IMR-90 (cell line): ENCODE measurements at regions not wholly inside any gene's neighbourhood (a gene's known extent, or its start where the extent isn't known, plus 50 kb on each side); places are given as distances from the start of the nearest gene placed in this dataset.

Experiments used
- ATAC-seq: fragments of 200-7000 bp; cut with Tn5 transposase; 2 replicates; pipeline ENCODE4 v1.9.1; 2020; ENCODE audit warnings: low read depth, mild to moderate bottlenecking, moderate library complexity
- BruUV-seq: library from RNA; stranded (reverse); fragments of 400-500 nt; replicated peaks from 2 replicates; lab custom pipeline; 2021; lab: Mats Ljungman, UMichigan
- CTCF ChIA-PET: fragments of 300-600 bp; formaldehyde crosslinking; extraction: SDS; loops from one replicate; lab custom pipeline; 2021; ENCODE audit warnings: antibody characterized with exemption; lab: Yijun Ruan, JAX
- POLR2A ChIA-PET: fragments of 300-600 bp; sonication (Branson Sonifier 250); formaldehyde crosslinking; loops from one replicate; lab custom pipeline; 2022; ENCODE audit warnings: antibody characterized with exemption; ENCODE audit not compliant: unreplicated experiment; lab: Charles Lee
- DNase-seq: peaks from one replicate; pipeline ENCODE4 v3.0.0; 2013
- H2AFZ ChIP-seq: replicated peaks from 2 replicates; pipeline ENCODE3; 2013; ENCODE audit warnings: low read length, mild to moderate bottlenecking; ENCODE audit not compliant: poor library complexity
- H2AK5ac ChIP-seq: 2 replicates; pipeline ENCODE4 v1.6.1; 2013; ENCODE audit warnings: low read depth, low read length, inconsistent platforms
- H2AK9ac ChIP-seq: replicated peaks from 2 replicates; pipeline ENCODE3; 2013; ENCODE audit warnings: mild to moderate bottlenecking, low read depth, low read length, moderate library complexity; ENCODE audit not compliant: poor library complexity
- H2BK120ac ChIP-seq: 2 replicates; pipeline ENCODE4 v1.6.1; 2013; ENCODE audit warnings: low read depth, low read length, inconsistent platforms
- H2BK15ac ChIP-seq: 3 replicates; pipeline ENCODE4 v1.6.1; 2013; ENCODE audit warnings: low read depth, low read length, inconsistent platforms
- H2BK20ac ChIP-seq: 2 replicates; pipeline ENCODE4 v1.6.1; 2013; ENCODE audit warnings: low read depth, mild to moderate bottlenecking, inconsistent platforms, low read length, moderate library complexity
- H2BK5ac ChIP-seq: 2 replicates; pipeline ENCODE4 v1.6.1; 2013; ENCODE audit warnings: mild to moderate bottlenecking, low read depth, low read length, inconsistent platforms; ENCODE audit not compliant: poor library complexity, severe bottlenecking
- H3K14ac ChIP-seq: replicated peaks from 2 replicates; pipeline ENCODE4 v1.6.1; 2013; ENCODE audit warnings: low read depth, low read length, inconsistent platforms
- H3K18ac ChIP-seq: 2 replicates; pipeline ENCODE4 v1.6.1; 2013; ENCODE audit warnings: low read depth, low read length, control low read depth
- H3K23ac ChIP-seq: 2 replicates; pipeline ENCODE4 v1.6.1; 2013; ENCODE audit warnings: low read depth, low read length, inconsistent platforms
- H3K27ac ChIP-seq: 2 replicates; pipeline ENCODE4 v1.5.1; 2013; ENCODE audit warnings: mild to moderate bottlenecking, control low read depth, low read length; ENCODE audit not compliant: insufficient read depth
- H3K27me3 ChIP-seq: 2 replicates; pipeline ENCODE4 v1.6.1; 2013; ENCODE audit warnings: low read length; ENCODE audit not compliant: control insufficient read depth, insufficient read depth
- H3K36me3 ChIP-seq: 2 replicates; pipeline ENCODE4 v1.6.1; 2013; ENCODE audit warnings: low read length, mixed read lengths; ENCODE audit not compliant: control insufficient read depth, insufficient read depth
- H3K4ac ChIP-seq: 2 replicates; pipeline ENCODE4 v1.6.1; 2013; ENCODE audit warnings: low read depth, low read length, inconsistent platforms
- H3K4me1 ChIP-seq: 2 replicates; pipeline ENCODE4 v1.6.1; 2013; ENCODE audit warnings: low read length, mixed read lengths; ENCODE audit not compliant: control insufficient read depth, insufficient read depth
- H3K4me2 ChIP-seq: 2 replicates; pipeline ENCODE4 v1.6.1; 2013; ENCODE audit warnings: low read depth, mild to moderate bottlenecking, control low read depth, low read length, moderate library complexity
- H3K4me3 ChIP-seq: 2 replicates; pipeline ENCODE4 v1.5.1; 2013; ENCODE audit warnings: low read depth, mild to moderate bottlenecking, control low read depth, low read length, moderate library complexity; ENCODE audit not compliant: insufficient read depth
- H3K56ac ChIP-seq: 2 replicates; pipeline ENCODE4 v1.6.1; 2013; ENCODE audit warnings: low read length, inconsistent platforms; ENCODE audit not compliant: insufficient read depth; ENCODE audit errors: extremely low read depth
- H3K79me1 ChIP-seq, 2 experiments: 2 replicates each; pipeline ENCODE4 v1.6.1; 2013; ENCODE audit warnings: low read length in 2 of 2, inconsistent platforms in 1 of 2, low read depth in 1 of 2
- H3K9ac ChIP-seq: 2 replicates; pipeline ENCODE4 v1.6.1; 2013; ENCODE audit warnings: low read depth, low read length, control low read depth
- H3K9me1 ChIP-seq: 2 replicates; pipeline ENCODE4 v1.6.1; 2013; ENCODE audit warnings: low read length, inconsistent platforms; ENCODE audit not compliant: insufficient read depth
- H3K9me3 ChIP-seq: 2 replicates; pipeline ENCODE4 v1.6.1; 2013; ENCODE audit warnings: low read length; ENCODE audit not compliant: control insufficient read depth, insufficient read depth
- H4K20me1 ChIP-seq: 2 replicates; pipeline ENCODE4 v1.6.1; 2013; ENCODE audit warnings: low read length, inconsistent platforms; ENCODE audit not compliant: insufficient read depth
- H4K5ac ChIP-seq: 2 replicates; pipeline ENCODE4 v1.6.1; 2013; ENCODE audit warnings: mild to moderate bottlenecking, low read depth, low read length, control low read depth
- H4K8ac ChIP-seq, 2 experiments: 2 replicates each; pipeline ENCODE4 v1.6.1; 2013; ENCODE audit warnings: low read depth in 2 of 2, low read length in 2 of 2, control low read depth in 1 of 2, inconsistent platforms in 1 of 2
- H4K91ac ChIP-seq: 2 replicates; pipeline ENCODE4 v1.6.1; 2013; ENCODE audit warnings: low read depth, low read length, inconsistent platforms; ENCODE audit not compliant: insufficient read depth
- BHLHE40 ChIP-seq: fragments of 150-350 bp; IDR thresholded peaks from 2 replicates; pipeline ENCODE4 v1.6.1; 2016; ENCODE audit warnings: mild to moderate bottlenecking, low read depth, low read length
- CEBPB ChIP-seq: IDR thresholded peaks from 2 replicates; pipeline ENCODE4 v1.6.1; 2012; ENCODE audit warnings: low read depth, low read length, improper control_type of control experiment
- CHD1 ChIP-seq: IDR thresholded peaks from 2 replicates; pipeline ENCODE4 v1.6.1; 2012; ENCODE audit warnings: low read depth, low read length, improper control_type of control experiment
- CTCF ChIP-seq: conservative IDR thresholded peaks from 2 replicates; pipeline ENCODE4 v1.5.1; 2012; ENCODE audit warnings: mild to moderate bottlenecking, low read depth, low read length, improper control_type of control experiment
- ELK1 ChIP-seq: fragments of 150-350 bp; IDR thresholded peaks from 2 replicates; pipeline ENCODE4 v1.6.1; 2016; ENCODE audit warnings: low read depth, mild to moderate bottlenecking, low read length, moderate library complexity, borderline replicate concordance
- FOS ChIP-seq: fragments of 150-350 bp; IDR thresholded peaks from 2 replicates; pipeline ENCODE4 v1.6.1; 2016; ENCODE audit warnings: low read depth, low read length
- MAFK ChIP-seq: IDR thresholded peaks from 2 replicates; pipeline ENCODE4 v1.6.1; 2012; ENCODE audit warnings: low read depth, low read length, improper control_type of control experiment
- MAZ ChIP-seq: IDR thresholded peaks from 2 replicates; pipeline ENCODE4 v1.6.1; 2012; ENCODE audit warnings: low read depth, mild to moderate bottlenecking, low read length, improper control_type of control experiment, moderate library complexity, borderline replicate concordance
- MXI1 ChIP-seq: IDR thresholded peaks from 2 replicates; pipeline ENCODE4 v1.6.1; 2012; ENCODE audit warnings: low read depth, mild to moderate bottlenecking, low read length, moderate library complexity, borderline replicate concordance
- NFE2L2 ChIP-seq: fragments of 150-350 bp; IDR thresholded peaks from 2 replicates; pipeline ENCODE4 v1.6.1; 2016; ENCODE audit warnings: low read depth, mild to moderate bottlenecking, low read length
- POLR2A ChIP-seq: IDR thresholded peaks from 2 replicates; pipeline ENCODE4 v1.6.1; 2012; ENCODE audit warnings: mild to moderate bottlenecking, low read depth, low read length
- RAD21 ChIP-seq: IDR thresholded peaks from 2 replicates; pipeline ENCODE4 v1.6.1; 2012; ENCODE audit warnings: low read length, improper control_type of control experiment
- RCOR1 ChIP-seq: IDR thresholded peaks from 2 replicates; pipeline ENCODE4 v1.6.1; 2012; ENCODE audit warnings: mild to moderate bottlenecking, low read length, improper control_type of control experiment; ENCODE audit not compliant: insufficient replicate concordance
- RFX5 ChIP-seq: IDR thresholded peaks from 2 replicates; pipeline ENCODE4 v1.8.0; 2012; ENCODE audit warnings: low read depth, mild to moderate bottlenecking, low read length, moderate library complexity
- SMC3 ChIP-seq: fragments of 150-350 bp; IDR thresholded peaks from 2 replicates; pipeline ENCODE4 v1.6.1; 2016; ENCODE audit warnings: low read depth, mild to moderate bottlenecking, antibody characterized with exemption, low read length, moderate library complexity
- USF2 ChIP-seq: fragments of 150-350 bp; IDR thresholded peaks from 2 replicates; pipeline ENCODE4 v1.6.1; 2017; ENCODE audit warnings: mild to moderate bottlenecking, antibody characterized with exemption, low read length, low read depth
- WGBS, 2 experiments: methylation state at CpG; one replicate each; pipeline versions ENCODE4 v1.1.5 to v1.1.7; 2013; ENCODE audit warnings: missing lambda C conversion rate in 2 of 2; ENCODE audit not compliant: insufficient read length in 1 of 2; ENCODE audit errors: extremely low coverage in 2 of 2; 5-methylcytosine and 5-hydroxymethylcytosine counted together
- dilution Hi-C: fragments of 300-500 bp; cut with HindIII; formaldehyde crosslinking; loops from one replicate; pipeline ENCODE4 v1.14.3; 2018; ENCODE audit warnings: low sequenced_read_pairs; ENCODE audit not compliant: unreplicated experiment
- in situ Hi-C: fragments of 300-500 bp; cut with MboI; formaldehyde crosslinking; loops from 3 replicates; pipeline ENCODE4 v1.14.3; 2019; ENCODE audit warnings: low sequenced_read_pairs, inconsistent platforms, mixed read lengths
- intact Hi-C: fragments of 100-400 bp; cut with micrococcal nuclease; formaldehyde crosslinking; loops from 2 replicates; pipeline ENCODE4 v1.10.0; 2022

- Histone ChIP-seq H3K4me2 (no peak overlapping the region), H2BK15ac (no peak overlapping the region), H3K27me3 (no peaks in the 10 kb centered on the region), H3K4ac (no peak overlapping the region), H2BK120ac (no peak overlapping the region), H3K79me1 (no peaks in the 10 kb centered on the region), H3K9me3 (peaks cover 6% of the 10 kb centered on the region), H2AK9ac (no peak overlapping the region), H3K18ac (no peak overlapping the region), H3K36me3 (no peaks in the 10 kb centered on the region), H3K9ac (no peak overlapping the region), H4K91ac (no peak overlapping the region), H3K27ac (no peak overlapping the region), H3K56ac (no peak overlapping the region), H2BK20ac (no peak overlapping the region), H3K9me1 (no peaks in the 10 kb centered on the region), H4K20me1 (no peaks in the 10 kb centered on the region), H3K4me3 (no peak overlapping the region), H3K23ac (no peak overlapping the region), H2BK5ac (no peak overlapping the region), H3K4me1 (no peaks in the 10 kb centered on the region), H4K8ac (no peak overlapping the region), H2AFZ (no peak overlapping the region), H3K14ac (no peak overlapping the region), H2AK5ac (no peak overlapping the region), H4K5ac (no peak overlapping the region)
- no TSS peak for BruUV-seq
- dilution Hi-C loops (no loop called here), in situ Hi-C loops (no loop called here), intact Hi-C loops (no loop called here)
- TF ChIP-seq MXI1 (no peak), CHD1 (no peak), USF2 (no peak), RCOR1 (no peak), BHLHE40 (no peak), RFX5 (no peak), CEBPB (no peak), ELK1 (no peak), MAFK (no peak), MAZ (no peak), CTCF (no peak), NFE2L2 (no peak), FOS (no peak), RAD21 (no peak), POLR2A (no peak), SMC3 (no peak)
- ChIA-PET CTCF (no interaction called here), POLR2A (no interaction called here)
- ATAC-seq (no peak), DNase-seq (no peak)
- no CpG with 5 or more reads among the region's 4 CpGs for WGBS, 2 experiments
Measured at GRCh38 chr12:93964936-93965335, 183.4 kb upstream of the PLXNC1 start.
